IMR-90 (cell line): ENCODE measurements at regions not wholly inside any gene's neighbourhood (a gene's known extent, or its start where the extent isn't known, plus 50 kb on each side); places are given as distances from the start of the nearest gene placed in this dataset.

ENCODE experiments used
- CEBPB ChIP-seq: IDR thresholded peaks from 2 replicates; pipeline ENCODE4 v1.6.1; 2012; ENCODE audit warnings: low read depth, low read length, improper control_type of control experiment
- ELK1 ChIP-seq: fragments of 150-350 bp; IDR thresholded peaks from 2 replicates; pipeline ENCODE4 v1.6.1; 2016; ENCODE audit warnings: low read depth, mild to moderate bottlenecking, low read length, moderate library complexity, borderline replicate concordance
- NFE2L2 ChIP-seq: fragments of 150-350 bp; IDR thresholded peaks from 2 replicates; pipeline ENCODE4 v1.6.1; 2016; ENCODE audit warnings: low read depth, mild to moderate bottlenecking, low read length
- RFX5 ChIP-seq: IDR thresholded peaks from 2 replicates; pipeline ENCODE4 v1.8.0; 2012; ENCODE audit warnings: low read depth, mild to moderate bottlenecking, low read length, moderate library complexity
- TF ChIP-seq, protein P1 (sequence below): conservative IDR thresholded peaks from 2 replicates; pipeline ENCODE4 v1.5.1; 2012; ENCODE audit warnings: mild to moderate bottlenecking, low read depth, low read length, improper control_type of control experiment

DNA sequence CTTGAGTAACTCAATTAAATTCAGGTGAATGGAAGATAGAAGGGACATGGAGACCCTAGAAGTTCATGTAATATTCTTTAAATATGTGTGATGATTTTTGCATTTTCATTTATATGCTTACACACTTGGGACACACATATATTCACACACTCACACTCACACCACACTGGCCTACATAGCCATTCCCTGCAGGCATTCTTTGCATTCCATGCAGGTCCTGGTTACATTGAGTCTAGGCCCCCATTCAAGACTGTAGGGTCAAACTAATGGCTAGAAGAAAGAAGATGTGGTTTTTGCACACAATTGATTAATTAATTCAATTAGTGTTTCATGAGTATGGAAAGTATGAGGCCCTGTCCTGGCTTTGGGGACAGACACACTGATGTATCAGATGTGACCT, 249.4 kb downstream of the HNMT start:
- TF ChIP-seq, protein P1, sequence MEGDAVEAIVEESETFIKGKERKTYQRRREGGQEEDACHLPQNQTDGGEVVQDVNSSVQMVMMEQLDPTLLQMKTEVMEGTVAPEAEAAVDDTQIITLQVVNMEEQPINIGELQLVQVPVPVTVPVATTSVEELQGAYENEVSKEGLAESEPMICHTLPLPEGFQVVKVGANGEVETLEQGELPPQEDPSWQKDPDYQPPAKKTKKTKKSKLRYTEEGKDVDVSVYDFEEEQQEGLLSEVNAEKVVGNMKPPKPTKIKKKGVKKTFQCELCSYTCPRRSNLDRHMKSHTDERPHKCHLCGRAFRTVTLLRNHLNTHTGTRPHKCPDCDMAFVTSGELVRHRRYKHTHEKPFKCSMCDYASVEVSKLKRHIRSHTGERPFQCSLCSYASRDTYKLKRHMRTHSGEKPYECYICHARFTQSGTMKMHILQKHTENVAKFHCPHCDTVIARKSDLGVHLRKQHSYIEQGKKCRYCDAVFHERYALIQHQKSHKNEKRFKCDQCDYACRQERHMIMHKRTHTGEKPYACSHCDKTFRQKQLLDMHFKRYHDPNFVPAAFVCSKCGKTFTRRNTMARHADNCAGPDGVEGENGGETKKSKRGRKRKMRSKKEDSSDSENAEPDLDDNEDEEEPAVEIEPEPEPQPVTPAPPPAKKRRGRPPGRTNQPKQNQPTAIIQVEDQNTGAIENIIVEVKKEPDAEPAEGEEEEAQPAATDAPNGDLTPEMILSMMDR = no peak
- TF ChIP-seq ELK1 (no peak), RFX5 (no peak), CEBPB (no peak), NFE2L2 (no peak)
